Endothelial cell of umbilical vein (primary cell): ENCODE measurements at regions not wholly inside any gene's neighbourhood (a gene's known extent, or its start where the extent isn't known, plus 50 kb on each side); places are given as distances from the start of the nearest gene placed in this dataset.

Experiments used
- BruUV-seq: library from RNA; stranded (reverse); fragments of 400-500 nt; replicated peaks from 2 replicates; lab custom pipeline; 2021; lab: Mats Ljungman, UMichigan
- CTCF ChIA-PET: fragments of 300-600, 350-600 bp; sonication (Branson Sonifier 250); formaldehyde crosslinking; loops from one replicate; lab custom pipeline; 2021; ENCODE audit warnings: antibody characterized with exemption, inconsistent platforms; lab: Charles Lee
- POLR2A ChIA-PET: fragments of 300-600, 350-600 bp; sonication (Branson Sonifier 250); formaldehyde crosslinking; loops from one replicate; lab custom pipeline; 2021; ENCODE audit warnings: antibody characterized with exemption, inconsistent platforms; lab: Charles Lee
- DNase-seq: peaks from one replicate; pipeline ENCODE4 v3.0.0-alpha.2; 2011; ENCODE audit warnings: low read depth, low spot score
- FAIRE-seq: peaks from 2 replicates; lab custom pipeline; 2011; peaks lifted over from hg19 to GRCh38; lab: Jason Lieb, UNC
- H2AFZ ChIP-seq: 2 replicates; pipeline ENCODE4 v1.6.0; 2012; ENCODE audit warnings: low read depth, low read length, control low read depth, inconsistent platforms
- H3K27ac ChIP-seq: 2 replicates; pipeline ENCODE4 v1.5.1; 2011; ENCODE audit warnings: low read depth, mild to moderate bottlenecking, control low read depth, low read length, moderate library complexity; ENCODE audit not compliant: insufficient read depth
- H3K27me3 ChIP-seq, 2 experiments: 2 replicates each; pipeline versions ENCODE4 v1.6.0 to v1.6.1; 2011; ENCODE audit warnings: low read length in 2 of 2, mixed read lengths in 1 of 2; ENCODE audit not compliant: control insufficient read depth in 2 of 2, insufficient read depth in 2 of 2
- H3K36me3 ChIP-seq, 2 experiments: 2 replicates in 1 of 2; 3 replicates in 1 of 2; pipeline ENCODE4 v1.5.1; 2011; ENCODE audit warnings: low read length in 2 of 2, mild to moderate bottlenecking in 1 of 2, moderate library complexity in 1 of 2; ENCODE audit not compliant: control insufficient read depth in 2 of 2, insufficient read depth in 2 of 2; ENCODE audit errors: extremely low read depth in 1 of 2
- H3K4me1 ChIP-seq: 3 replicates; pipeline ENCODE4 v1.5.1; 2011; ENCODE audit warnings: mild to moderate bottlenecking, low read length; ENCODE audit not compliant: control insufficient read depth, insufficient read depth; ENCODE audit errors: extremely low read depth
- H3K4me2 ChIP-seq: 2 replicates; pipeline ENCODE4 v1.6.1; 2011; ENCODE audit warnings: low read length, control low read depth, mixed read lengths; ENCODE audit not compliant: insufficient read depth
- H3K4me3 ChIP-seq, 3 experiments: fragments of 200-600 bp in 1 of 3; sonication (generic), shearing (Covaris generic) in 1 of 3; replicated peaks in 1 of 3; 2 replicates each; pipeline ENCODE4 v1.5.1; 2011 to 2016; ENCODE audit warnings: control low read depth in 3 of 3, low read length in 3 of 3, mild to moderate bottlenecking in 2 of 3, inconsistent platforms in 1 of 3, low read depth in 1 of 3, moderate library complexity in 1 of 3; ENCODE audit not compliant: insufficient read depth in 1 of 3
- H3K79me2 ChIP-seq: 2 replicates; pipeline ENCODE4 v1.6.0; 2012; ENCODE audit warnings: low read length, inconsistent platforms; ENCODE audit not compliant: control insufficient read depth, insufficient read depth
- H3K9ac ChIP-seq: replicated peaks from 2 replicates; pipeline ENCODE3; 2011; ENCODE audit warnings: low read length, control low read depth; ENCODE audit not compliant: insufficient read depth; ENCODE audit errors: extremely low read depth
- H3K9me1 ChIP-seq: replicated peaks from 3 replicates; pipeline ENCODE4 v1.6.0; 2011; ENCODE audit warnings: mild to moderate bottlenecking, low read length; ENCODE audit not compliant: control insufficient read depth, insufficient read depth; ENCODE audit errors: extremely low read depth
- H3K9me3 ChIP-seq: replicated peaks from 2 replicates; pipeline ENCODE4 v1.5.1; 2012; ENCODE audit warnings: low read length, inconsistent platforms; ENCODE audit not compliant: control insufficient read depth, insufficient read depth
- H4K20me1 ChIP-seq: replicated peaks from 2 replicates; pipeline ENCODE3; 2011; ENCODE audit warnings: mild to moderate bottlenecking, low read length; ENCODE audit not compliant: control insufficient read depth, insufficient read depth; ENCODE audit errors: extremely low read depth
- CTCF ChIP-seq, 2 donors: IDR thresholded peaks; 1 replicate in 1 of 2; 2 replicates in 1 of 2; pipeline ENCODE4 v1.5.1; 2011; ENCODE audit warnings: low read length in 2 of 2, mild to moderate bottlenecking in 2 of 2, moderate library complexity in 2 of 2, control low read depth in 1 of 2, inconsistent platforms in 1 of 2, low read depth in 1 of 2; ENCODE audit not compliant: insufficient read depth in 1 of 2; ENCODE audit errors: extremely low read depth in 1 of 2
- EZH2 ChIP-seq: IDR thresholded peaks from 2 replicates; pipeline ENCODE4 v1.6.1; 2012; ENCODE audit warnings: borderline replicate concordance, low read depth, mild to moderate bottlenecking, moderate library complexity, low read length, inconsistent platforms; ENCODE audit not compliant: severe bottlenecking
- FOS ChIP-seq: IDR thresholded peaks from 2 replicates; pipeline ENCODE4 v1.6.1; 2011; ENCODE audit warnings: mild to moderate bottlenecking, low read length, moderate library complexity, borderline replicate concordance; ENCODE audit not compliant: insufficient read depth
- GATA2 ChIP-seq: IDR thresholded peaks from 2 replicates; pipeline ENCODE4 v1.7.0; 2011; ENCODE audit warnings: low read depth, mild to moderate bottlenecking, moderate library complexity, mixed read lengths, low read length; ENCODE audit not compliant: insufficient read length, insufficient read depth
- JUN ChIP-seq: IDR thresholded peaks from 2 replicates; pipeline ENCODE4 v1.6.1; 2011; ENCODE audit warnings: borderline replicate concordance, low read depth; ENCODE audit not compliant: insufficient read length, insufficient read depth
- MAX ChIP-seq: IDR thresholded peaks from 2 replicates; pipeline ENCODE4 v1.6.1; 2011; ENCODE audit not compliant: insufficient read depth, insufficient read length
- MYC ChIP-seq: IDR thresholded peaks from one replicate; pipeline ENCODE4 v1.6.1; 2011; ENCODE audit warnings: mild to moderate bottlenecking, low read depth, low read length
- POLR2A ChIP-seq: IDR thresholded peaks from 2 replicates; pipeline ENCODE4 v1.6.1; 2012; ENCODE audit warnings: low read depth, mild to moderate bottlenecking, control low read depth, low read length
- POLR2AphosphoS5 ChIP-seq: IDR thresholded peaks from 2 replicates; pipeline ENCODE4 v1.6.1; 2012; ENCODE audit warnings: low read depth, mild to moderate bottlenecking, control low read depth, low read length, moderate library complexity; ENCODE audit not compliant: insufficient read depth
- dilution Hi-C: fragments of 300-500 bp; cut with MboI; formaldehyde crosslinking; loops from one replicate; pipeline ENCODE4 v1.15.0; 2019; ENCODE audit warnings: low sequenced_read_pairs; ENCODE audit not compliant: extremely low pct_ligation_motif_present
- intact Hi-C: fragments of 100-400 bp; cut with micrococcal nuclease; formaldehyde crosslinking; loops from one replicate; pipeline ENCODE4 v1.10.0; 2022

- CTCF ChIA-PET, result no interaction called here
These were observed 63.3 kb upstream of the ARHGAP18 start for GRCh38 chr6:129773304-129773703.

More at GRCh38 chr6:129773304-129773703, 63.3 kb upstream of the ARHGAP18 start:
- Histone ChIP-seq H3K36me3 (no peaks in the 10 kb centered on the region), H3K27me3 (no peaks in the 10 kb centered on the region), H3K4me2 (no peak overlapping the region), H3K9me1 (no peaks in the 10 kb centered on the region), H3K27ac (no peak overlapping the region), H3K4me1 (no peaks in the 10 kb centered on the region), H3K4me3 (no peak overlapping the region), H3K9me3 (no peaks in the 10 kb centered on the region), H3K79me2 (no peaks in the 10 kb centered on the region), H4K20me1 (no peaks in the 10 kb centered on the region), H3K9ac (no peak overlapping the region), H2AFZ (no peak overlapping the region)
- dilution Hi-C loops (no loop called here), intact Hi-C loops (no loop called here)
- TF ChIP-seq MYC (no peak), CTCF (IDR thresholded peaks at IDR 0.05; ENCODE audit: extremely low read depth in 1 of 2, insufficient read depth in 1 of 2, low read depth in 1 of 2, low read length in 2 of 2) (no peak), JUN (no peak), POLR2A (no peak), EZH2 (no peak), FOS (no peak), MAX (no peak), GATA2 (no peak), POLR2AphosphoS5 (no peak)
- no peak for FAIRE-seq
- no peak for DNase-seq
- POLR2A ChIA-PET, result no interaction called here
- no TSS peak for BruUV-seq
